ENCODE measurements at regions not wholly inside any gene's neighbourhood (a gene's known extent, or its start where the extent isn't known, plus 50 kb on each side); places are given as distances from the start of the nearest gene placed in this dataset.
A peak's percentile ranks its signal among the peaks of the same experiment; 100 is the strongest.

DNA sequence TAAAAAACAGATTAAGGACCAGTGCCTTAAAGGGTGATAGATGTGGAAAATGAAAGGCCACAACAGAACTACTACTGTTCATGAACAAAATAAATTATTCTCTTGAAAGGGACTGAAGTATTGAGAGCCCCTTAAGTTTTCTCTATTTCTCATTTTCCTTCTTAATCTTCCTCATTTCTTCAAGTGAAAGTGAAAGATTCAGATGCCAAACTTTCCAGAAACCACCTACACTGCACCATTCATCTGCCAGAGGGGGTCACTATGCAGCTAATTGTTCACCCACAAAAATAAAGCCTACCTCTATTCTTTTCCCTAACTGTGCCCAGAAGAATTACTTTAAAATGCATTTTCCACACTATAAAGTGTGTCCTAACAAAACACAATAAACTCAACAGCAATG, 140.1 kb downstream of the NR4A2 start:
- TF ChIP-seq, protein P1, sequence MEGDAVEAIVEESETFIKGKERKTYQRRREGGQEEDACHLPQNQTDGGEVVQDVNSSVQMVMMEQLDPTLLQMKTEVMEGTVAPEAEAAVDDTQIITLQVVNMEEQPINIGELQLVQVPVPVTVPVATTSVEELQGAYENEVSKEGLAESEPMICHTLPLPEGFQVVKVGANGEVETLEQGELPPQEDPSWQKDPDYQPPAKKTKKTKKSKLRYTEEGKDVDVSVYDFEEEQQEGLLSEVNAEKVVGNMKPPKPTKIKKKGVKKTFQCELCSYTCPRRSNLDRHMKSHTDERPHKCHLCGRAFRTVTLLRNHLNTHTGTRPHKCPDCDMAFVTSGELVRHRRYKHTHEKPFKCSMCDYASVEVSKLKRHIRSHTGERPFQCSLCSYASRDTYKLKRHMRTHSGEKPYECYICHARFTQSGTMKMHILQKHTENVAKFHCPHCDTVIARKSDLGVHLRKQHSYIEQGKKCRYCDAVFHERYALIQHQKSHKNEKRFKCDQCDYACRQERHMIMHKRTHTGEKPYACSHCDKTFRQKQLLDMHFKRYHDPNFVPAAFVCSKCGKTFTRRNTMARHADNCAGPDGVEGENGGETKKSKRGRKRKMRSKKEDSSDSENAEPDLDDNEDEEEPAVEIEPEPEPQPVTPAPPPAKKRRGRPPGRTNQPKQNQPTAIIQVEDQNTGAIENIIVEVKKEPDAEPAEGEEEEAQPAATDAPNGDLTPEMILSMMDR (conservative IDR thresholded peaks at IDR 0.05; ENCODE audit: low read depth), result no peak
- DNase-seq (ENCODE audit: low spot score), result no peak
- POLR2A ChIA-PET (ENCODE audit: low non-redundant PET), result no interaction called here
- CTCF ChIA-PET, result interaction anchor here (0.6 kb wide), 1 partner anchor 54 kb away, joined by 9 read pairs; no protein-coding TSS in a partner anchor
- no peak overlapping the region for H3K27ac ChIP-seq

DNA sequence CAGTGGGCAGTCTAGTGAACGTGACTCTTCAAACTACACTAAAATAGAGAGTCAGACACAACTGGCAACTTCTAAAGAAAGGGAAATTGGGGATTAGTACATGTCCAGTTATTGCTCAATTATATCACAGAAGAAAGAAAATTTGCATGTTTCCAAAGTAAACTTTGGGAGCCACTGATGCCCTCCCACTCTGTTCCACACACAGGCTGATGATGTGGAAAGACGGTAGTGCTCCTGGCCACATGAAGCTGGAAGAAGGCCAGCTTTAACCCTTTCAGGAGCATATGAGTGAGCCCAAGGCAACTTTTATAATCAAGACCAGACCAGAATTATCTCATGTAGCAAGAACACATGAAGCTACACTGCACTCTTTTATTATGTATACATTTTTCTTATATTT, 141.0 kb downstream of the NR4A2 start:
- TF ChIP-seq, protein P1 (conservative IDR thresholded peaks at IDR 0.05; ENCODE audit: low read depth), result no peak
- ChIA-PET CTCF (no interaction called here), POLR2A (ENCODE audit: low non-redundant PET) (no interaction called here)
- H3K27ac ChIP-seq, result no peak overlapping the region
- peak; percentile 4 for DNase-seq (ENCODE audit: low spot score)

DNA sequence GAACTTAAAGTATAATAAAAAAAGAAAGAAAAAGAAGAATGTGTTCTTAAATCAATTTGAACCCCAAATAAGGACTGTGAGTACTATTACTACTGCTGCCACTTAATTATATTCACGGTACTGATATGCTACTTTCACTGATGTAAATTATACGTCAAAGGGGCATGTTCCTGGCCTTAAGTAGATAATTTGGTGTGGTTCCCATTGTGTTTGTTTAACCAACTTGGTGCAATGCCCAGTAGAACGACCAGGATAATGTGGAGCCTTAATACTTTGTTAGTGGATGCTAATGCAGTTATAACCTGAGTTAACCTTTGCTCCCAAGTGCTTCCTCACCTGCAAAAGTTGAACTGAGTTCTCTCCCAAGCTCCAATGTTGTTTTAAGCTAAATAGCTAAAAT, 142.0 kb downstream of the NR4A2 start:
- DNase-seq (ENCODE audit: low spot score), result no peak

DNA sequence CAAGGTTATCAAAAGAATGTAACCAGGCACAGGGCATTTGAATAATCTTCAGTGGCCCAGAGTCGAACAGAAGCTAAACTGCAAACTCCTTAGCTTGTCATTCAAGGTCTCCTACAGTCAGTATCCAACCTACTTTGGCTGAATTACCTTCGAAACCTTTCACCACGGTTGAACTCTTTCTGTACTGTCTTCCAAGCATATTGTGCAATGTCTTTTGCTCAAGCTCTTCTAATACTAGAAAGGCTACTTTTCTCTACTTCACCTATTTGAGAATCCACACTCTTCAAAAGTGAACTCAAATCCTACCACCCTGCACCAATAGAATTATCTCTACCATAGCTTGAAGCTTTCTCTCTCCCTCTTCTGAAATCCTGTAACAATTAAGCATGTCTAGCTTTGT, 142.9 kb downstream of the NR4A2 start:
- ChIA-PET CTCF (interaction anchor here (0.5 to 0.6 kb wide), 3 partner anchors 246 to 608 kb away, joined by 3 to 6 read pairs (median 4); partner anchors contain the start of gene GPD2), POLR2A (ENCODE audit: low non-redundant PET) (no interaction called here)
- no peak overlapping the region for H3K27ac ChIP-seq
- no peak for DNase-seq (ENCODE audit: low spot score)
- TF ChIP-seq, protein P1 (conservative IDR thresholded peaks at IDR 0.05; ENCODE audit: low read depth), result no peak

More for the DNA sequence above, 142.0 kb downstream of the NR4A2 start:
- TF ChIP-seq, protein P1 (conservative IDR thresholded peaks at IDR 0.05; ENCODE audit: low read depth), result no peak
- POLR2A ChIA-PET (ENCODE audit: low non-redundant PET), result no interaction called here
- CTCF ChIA-PET, result no interaction called here
- no peak overlapping the region for H3K27ac ChIP-seq

DNA sequence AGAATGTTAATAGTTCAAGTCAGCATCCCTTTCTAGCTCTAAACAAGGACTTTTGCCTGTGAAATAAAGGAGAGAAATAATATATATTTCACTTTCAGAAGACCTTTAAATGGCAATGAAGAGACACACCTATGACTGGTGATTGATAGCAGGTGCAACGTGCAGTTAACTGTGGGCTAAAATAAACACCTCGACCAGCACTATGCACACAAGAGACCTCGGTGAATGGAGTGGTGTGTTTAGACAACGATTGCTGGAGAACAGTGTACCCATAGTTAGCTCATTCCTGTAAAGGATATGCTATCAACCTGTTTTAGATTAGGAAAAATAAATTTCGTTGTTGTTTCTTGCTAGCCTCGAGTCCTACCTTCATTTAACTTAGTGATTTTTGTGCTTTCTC, 143.4 kb downstream of the NR4A2 start:
- H3K27ac ChIP-seq, result no peak overlapping the region
- DNase-seq (ENCODE audit: low spot score), result no peak
- POLR2A ChIA-PET (ENCODE audit: low non-redundant PET), result no interaction called here
- CTCF ChIA-PET, result interaction anchor here (0.5 to 0.6 kb wide), 3 partner anchors 247 to 607 kb away, joined by 3 to 6 read pairs (median 4); partner anchors contain the start of gene GPD2
- TF ChIP-seq, protein P1 (conservative IDR thresholded peaks at IDR 0.05; ENCODE audit: low read depth), result no peak

DNA sequence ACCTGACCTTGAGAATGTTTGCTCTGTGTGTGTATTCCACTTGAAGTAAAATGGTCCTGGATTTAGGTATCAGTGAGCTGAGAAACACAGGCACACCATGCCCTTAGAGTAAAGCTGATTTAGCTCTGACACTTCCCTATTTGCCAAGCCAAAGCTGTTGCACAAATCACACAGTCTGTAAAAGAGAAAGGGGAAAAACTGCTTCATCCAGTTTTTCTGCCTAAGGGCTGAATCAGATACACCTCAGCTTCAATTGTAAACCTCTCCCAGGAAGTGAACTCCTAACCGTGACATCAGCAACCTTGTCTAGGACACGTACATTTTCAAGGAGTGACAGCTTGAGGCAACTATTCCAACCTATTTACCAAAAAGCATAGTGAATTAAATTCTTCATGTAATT, 150.4 kb downstream of the NR4A2 start:
- TF ChIP-seq, protein P1 (conservative IDR thresholded peaks at IDR 0.05; ENCODE audit: low read depth), result no peak
- ChIA-PET POLR2A (ENCODE audit: low non-redundant PET) (interaction anchor here (1.0 kb wide), 1 partner anchor 152 kb away, joined by 10 read pairs; no protein-coding TSS in a partner anchor), CTCF (interaction anchor here (0.7 kb wide), 1 partner anchor 906 kb away, joined by 3 read pairs; no protein-coding TSS in a partner anchor)
- H3K27ac ChIP-seq, result no peak overlapping the region
- peak; percentile 82 for DNase-seq (ENCODE audit: low spot score)

All from RWPE1 (cell line).